ENCODE measurements at regions not wholly inside any gene's neighbourhood (a gene's known extent, or its start where the extent isn't known, plus 50 kb on each side); places are given as distances from the start of the nearest gene placed in this dataset.
"Not testable (repeated sequence)": the region's sequence is repeated elsewhere in the genome, so short reads cannot be mapped to it uniquely, and the experiment has no call there.

- H2AK5ac ChIP-seq (ENCODE audit: low read length); H3K14ac ChIP-seq (ENCODE audit: low read length); H3K27me3 ChIP-seq (ENCODE audit: insufficient read depth, low read length); H2BK120ac ChIP-seq (ENCODE audit: insufficient read depth, low read length, poor library complexity); H3K4ac ChIP-seq (ENCODE audit: low read depth, low read length); DNase-seq; H3K18ac ChIP-seq (ENCODE audit: low read length); H3K79me1 ChIP-seq (ENCODE audit: low read length); H3K4me1 ChIP-seq (ENCODE audit: control insufficient read depth in 1 of 2, insufficient read depth in 2 of 2, low read length in 2 of 2); H2BK12ac ChIP-seq (ENCODE audit: low read length); H4K12ac ChIP-seq (ENCODE audit: low read depth, low read length); H3K27ac ChIP-seq (ENCODE audit: low read depth, low read length); H3K36me3 ChIP-seq (ENCODE audit: control insufficient read depth in 1 of 2, insufficient read depth in 2 of 2, low read length in 2 of 2); H4K8ac ChIP-seq (ENCODE audit: low read depth, low read length); H2AFZ ChIP-seq (ENCODE audit: insufficient read depth, low read length, poor library complexity); H2BK5ac ChIP-seq (ENCODE audit: low read depth, low read length, poor library complexity); H3K4me2 ChIP-seq (ENCODE audit: low read length); H3K9ac ChIP-seq (ENCODE audit: low read length); H4K91ac ChIP-seq (ENCODE audit: low read depth, low read length); H3K23ac ChIP-seq (ENCODE audit: low read length); H3K79me2 ChIP-seq (ENCODE audit: control insufficient read depth, insufficient read depth, low read length, poor library complexity); H3K4me3 ChIP-seq (ENCODE audit: low read depth, low read length): not testable (repeated sequence)
- peaks cover 19% of the 10 kb centered on the region for H3K9me3 ChIP-seq (ENCODE audit: insufficient read depth, low read depth, low read length)
- WGBS (ENCODE audit: extremely low coverage, insufficient coverage, insufficient read length), result no CpG with 5 or more reads among the region's 6 CpGs
Observed at GRCh38 chr4:49229713-49230112, 243.6 kb downstream of the CWH43 start.

GRCh38 chr4:49233346-49233745 lies 247.3 kb downstream of the CWH43 start:
- H3K23ac ChIP-seq (ENCODE audit: low read length); H3K14ac ChIP-seq (ENCODE audit: low read length); H3K27ac ChIP-seq (ENCODE audit: low read depth, low read length); H3K4me1 ChIP-seq (ENCODE audit: control insufficient read depth in 1 of 2, insufficient read depth in 2 of 2, low read length in 2 of 2); H2BK120ac ChIP-seq (ENCODE audit: insufficient read depth, low read length, poor library complexity); H4K8ac ChIP-seq (ENCODE audit: low read depth, low read length); H3K18ac ChIP-seq (ENCODE audit: low read length); H2BK12ac ChIP-seq (ENCODE audit: low read length); H3K9ac ChIP-seq (ENCODE audit: low read length); H3K79me2 ChIP-seq (ENCODE audit: control insufficient read depth, insufficient read depth, low read length, poor library complexity); H2AK5ac ChIP-seq (ENCODE audit: low read length); H4K12ac ChIP-seq (ENCODE audit: low read depth, low read length); H2BK5ac ChIP-seq (ENCODE audit: low read depth, low read length, poor library complexity); H3K4me2 ChIP-seq (ENCODE audit: low read length); H3K79me1 ChIP-seq (ENCODE audit: low read length); H3K36me3 ChIP-seq (ENCODE audit: control insufficient read depth in 1 of 2, insufficient read depth in 2 of 2, low read length in 2 of 2); H3K4ac ChIP-seq (ENCODE audit: low read depth, low read length); H3K4me3 ChIP-seq (ENCODE audit: low read depth, low read length); H4K91ac ChIP-seq (ENCODE audit: low read depth, low read length); H3K27me3 ChIP-seq (ENCODE audit: insufficient read depth, low read length); DNase-seq; H2AFZ ChIP-seq (ENCODE audit: insufficient read depth, low read length, poor library complexity): not testable (repeated sequence)
- peaks cover 28% of the 10 kb centered on the region for H3K9me3 ChIP-seq (ENCODE audit: insufficient read depth, low read depth, low read length)
- WGBS (ENCODE audit: extremely low coverage, insufficient coverage, insufficient read length), result no CpG with 5 or more reads among the region's 3 CpGs

- not testable (repeated sequence) for H3K4ac ChIP-seq (ENCODE audit: low read depth, low read length); H3K9ac ChIP-seq (ENCODE audit: low read length); DNase-seq; H3K4me1 ChIP-seq (ENCODE audit: control insufficient read depth in 1 of 2, insufficient read depth in 2 of 2, low read length in 2 of 2); H4K8ac ChIP-seq (ENCODE audit: low read depth, low read length); H3K23ac ChIP-seq (ENCODE audit: low read length); H3K4me2 ChIP-seq (ENCODE audit: low read length); H2BK12ac ChIP-seq (ENCODE audit: low read length); H4K91ac ChIP-seq (ENCODE audit: low read depth, low read length); H3K27me3 ChIP-seq (ENCODE audit: insufficient read depth, low read length); H2BK5ac ChIP-seq (ENCODE audit: low read depth, low read length, poor library complexity); H3K36me3 ChIP-seq (ENCODE audit: control insufficient read depth in 1 of 2, insufficient read depth in 2 of 2, low read length in 2 of 2); H3K4me3 ChIP-seq (ENCODE audit: low read depth, low read length); H2AFZ ChIP-seq (ENCODE audit: insufficient read depth, low read length, poor library complexity); H3K27ac ChIP-seq (ENCODE audit: low read depth, low read length); H3K79me1 ChIP-seq (ENCODE audit: low read length); H3K18ac ChIP-seq (ENCODE audit: low read length); H2BK120ac ChIP-seq (ENCODE audit: insufficient read depth, low read length, poor library complexity); H4K12ac ChIP-seq (ENCODE audit: low read depth, low read length); H3K14ac ChIP-seq (ENCODE audit: low read length); H3K79me2 ChIP-seq (ENCODE audit: control insufficient read depth, insufficient read depth, low read length, poor library complexity); H2AK5ac ChIP-seq (ENCODE audit: low read length)
- H3K9me3 ChIP-seq (ENCODE audit: insufficient read depth, low read depth, low read length), result peaks cover 28% of the 10 kb centered on the region
- no CpG with 5 or more reads among the region's 1 CpG for WGBS (ENCODE audit: extremely low coverage, insufficient coverage, insufficient read length)
Observed at GRCh38 chr4:49233749-49234148, 247.7 kb downstream of the CWH43 start.

GRCh38 chr4:49234382-49234781 lies 248.3 kb downstream of the CWH43 start:
- not testable (repeated sequence) for H3K79me2 ChIP-seq (ENCODE audit: control insufficient read depth, insufficient read depth, low read length, poor library complexity); DNase-seq

More at GRCh38 chr4:49234382-49234781, 248.3 kb downstream of the CWH43 start:
- H2BK120ac ChIP-seq (ENCODE audit: insufficient read depth, low read length, poor library complexity); H3K27ac ChIP-seq (ENCODE audit: low read depth, low read length); H3K23ac ChIP-seq (ENCODE audit: low read length); H3K27me3 ChIP-seq (ENCODE audit: insufficient read depth, low read length); H2AK5ac ChIP-seq (ENCODE audit: low read length); H2BK12ac ChIP-seq (ENCODE audit: low read length); H3K4me2 ChIP-seq (ENCODE audit: low read length); H2AFZ ChIP-seq (ENCODE audit: insufficient read depth, low read length, poor library complexity); H4K8ac ChIP-seq (ENCODE audit: low read depth, low read length); H3K18ac ChIP-seq (ENCODE audit: low read length); H4K91ac ChIP-seq (ENCODE audit: low read depth, low read length); H3K4me3 ChIP-seq (ENCODE audit: low read depth, low read length); H3K9ac ChIP-seq (ENCODE audit: low read length); H3K79me1 ChIP-seq (ENCODE audit: low read length); H3K4ac ChIP-seq (ENCODE audit: low read depth, low read length); H4K12ac ChIP-seq (ENCODE audit: low read depth, low read length); H3K14ac ChIP-seq (ENCODE audit: low read length); H2BK5ac ChIP-seq (ENCODE audit: low read depth, low read length, poor library complexity); H3K36me3 ChIP-seq (ENCODE audit: control insufficient read depth in 1 of 2, insufficient read depth in 2 of 2, low read length in 2 of 2); H3K4me1 ChIP-seq (ENCODE audit: control insufficient read depth in 1 of 2, insufficient read depth in 2 of 2, low read length in 2 of 2): not testable (repeated sequence)
- H3K9me3 ChIP-seq (ENCODE audit: insufficient read depth, low read depth, low read length), result peaks cover 26% of the 10 kb centered on the region
- WGBS (ENCODE audit: extremely low coverage, insufficient coverage, insufficient read length), result no CpG with 5 or more reads among the region's 3 CpGs

All from trophoblast cell (in vitro differentiated cells and primary cell).